ENCODE measurements at regions not wholly inside any gene's neighbourhood (a gene's known extent, or its start where the extent isn't known, plus 50 kb on each side); places are given as distances from the start of the nearest gene placed in this dataset.

- H3K36me3 ChIP-seq = no peaks in the 10 kb centered on the region
- intact Hi-C loops (cut with DNase I) = no loop called here
- H3K9me3 ChIP-seq = no peaks in the 10 kb centered on the region
- no peak overlapping the region for H3K27ac ChIP-seq
- H3K4me3 ChIP-seq = no peak overlapping the region
- TF ChIP-seq CTCF (IDR thresholded peaks at IDR 0.05) = no peak
- no peaks in the 10 kb centered on the region for H3K27me3 ChIP-seq (ENCODE audit: low read depth)
- H3K4me1 ChIP-seq = no peaks in the 10 kb centered on the region
- DNase-seq = no peak
- peak in 1 of 2 donors; percentile 11 for ATAC-seq
Measured at GRCh38 chr10:10271639-10272192, 746.0 kb upstream of the CELF2 start.

- intact Hi-C loops (cut with DNase I) = no loop called here
- no peak for ATAC-seq
- H3K36me3 ChIP-seq = no peaks in the 10 kb centered on the region
- no peak overlapping the region for H3K27ac ChIP-seq
- no peak for DNase-seq
- H3K9me3 ChIP-seq = no peaks in the 10 kb centered on the region
- TF ChIP-seq CTCF (IDR thresholded peaks at IDR 0.05) = no peak
- no peaks in the 10 kb centered on the region for H3K27me3 ChIP-seq (ENCODE audit: low read depth)
- no peaks in the 10 kb centered on the region for H3K4me1 ChIP-seq
- H3K4me3 ChIP-seq = no peak overlapping the region
Measured at GRCh38 chr10:10273661-10274060, 744.0 kb upstream of the CELF2 start.

GRCh38 chr10:10279906-10280305 lies 737.8 kb upstream of the CELF2 start:
- no peak for DNase-seq

GRCh38 chr10:10292501-10292900 lies 725.2 kb upstream of the CELF2 start:
- Histone ChIP-seq H3K27me3 (ENCODE audit: low read depth) (no peaks in the 10 kb centered on the region), H3K36me3 (no peaks in the 10 kb centered on the region), H3K4me3 (no peak overlapping the region), H3K9me3 (no peaks in the 10 kb centered on the region), H3K4me1 (no peaks in the 10 kb centered on the region), H3K27ac (no peak overlapping the region)
- DNase-seq = no peak
- ATAC-seq = no peak
- intact Hi-C loops (cut with DNase I) = no loop called here
- TF ChIP-seq CTCF (IDR thresholded peaks at IDR 0.05) = no peak

More at GRCh38 chr10:10279906-10280305, 737.8 kb upstream of the CELF2 start:
- no peak overlapping the region for H3K27ac ChIP-seq
- no peaks in the 10 kb centered on the region for H3K4me1 ChIP-seq
- no peaks in the 10 kb centered on the region for H3K36me3 ChIP-seq
- no peak for ATAC-seq
- TF ChIP-seq CTCF (IDR thresholded peaks at IDR 0.05) = no peak
- H3K4me3 ChIP-seq = no peak overlapping the region
- H3K27me3 ChIP-seq (ENCODE audit: low read depth) = no peaks in the 10 kb centered on the region
- intact Hi-C loops (cut with DNase I) = no loop called here
- no peaks in the 10 kb centered on the region for H3K9me3 ChIP-seq

GRCh38 chr10:10293041-10293440 lies 724.6 kb upstream of the CELF2 start:
- intact Hi-C loops (cut with DNase I) = no loop called here
- Histone ChIP-seq H3K27ac (no peak overlapping the region), H3K27me3 (ENCODE audit: low read depth) (no peaks in the 10 kb centered on the region), H3K4me3 (no peak overlapping the region), H3K9me3 (no peaks in the 10 kb centered on the region), H3K36me3 (no peaks in the 10 kb centered on the region), H3K4me1 (no peaks in the 10 kb centered on the region)
- DNase-seq = no peak
- no peak for TF ChIP-seq CTCF (IDR thresholded peaks at IDR 0.05)
- no peak for ATAC-seq
